Effector CD8-positive, alpha-beta T cell (primary cell): ENCODE measurements at regions not wholly inside any gene's neighbourhood (a gene's known extent, or its start where the extent isn't known, plus 50 kb on each side); places are given as distances from the start of the nearest gene placed in this dataset.
"Not testable (repeated sequence)": the region's sequence is repeated elsewhere in the genome, so short reads cannot be mapped to it uniquely, and the experiment has no call there.

Experiments used
- DNase-seq: peaks from one replicate; lab custom pipeline; 2025; lab: John Stamatoyannopoulos, UW

DNA sequence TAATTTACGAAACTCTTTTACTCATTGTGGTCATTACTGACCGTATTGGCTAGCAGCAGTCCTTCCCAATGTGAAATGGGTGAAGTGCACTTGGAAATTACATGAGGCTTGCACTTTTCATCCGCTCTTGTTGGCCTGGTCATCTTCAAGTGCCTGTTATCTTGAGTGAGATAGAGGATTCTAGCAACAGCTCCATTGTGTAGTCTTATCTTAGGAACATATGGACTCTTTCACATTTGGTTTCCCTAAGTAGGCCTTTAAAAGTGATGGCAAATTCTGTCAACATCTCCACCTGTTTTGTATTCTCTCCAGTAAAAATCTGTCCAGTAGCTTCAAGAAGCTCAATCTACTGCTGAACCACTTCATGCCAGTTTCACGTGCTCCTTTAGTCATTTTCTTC lies 114.8 kb upstream of the MARCKS start:
- DNase-seq: no peak

DNA sequence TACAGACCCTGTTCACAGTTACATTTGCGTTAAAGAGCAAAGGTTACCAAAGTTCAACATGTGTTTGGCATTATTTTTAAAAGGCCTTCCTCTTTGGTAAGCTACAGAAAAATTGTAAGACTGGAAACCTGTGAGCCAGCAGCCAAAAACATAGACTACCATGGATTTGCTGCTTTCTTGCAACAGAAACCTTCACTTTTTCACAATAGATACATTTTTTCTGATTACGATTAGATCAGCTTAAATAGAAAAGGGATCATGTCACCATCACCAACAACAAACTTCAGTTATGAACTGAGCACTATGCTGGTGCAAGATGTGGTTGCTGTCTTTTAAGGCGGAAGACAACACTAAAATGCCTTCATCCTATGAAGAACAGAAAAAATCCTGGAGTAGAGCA lies 112.3 kb upstream of the MARCKS start:
- no peak for DNase-seq

DNA sequence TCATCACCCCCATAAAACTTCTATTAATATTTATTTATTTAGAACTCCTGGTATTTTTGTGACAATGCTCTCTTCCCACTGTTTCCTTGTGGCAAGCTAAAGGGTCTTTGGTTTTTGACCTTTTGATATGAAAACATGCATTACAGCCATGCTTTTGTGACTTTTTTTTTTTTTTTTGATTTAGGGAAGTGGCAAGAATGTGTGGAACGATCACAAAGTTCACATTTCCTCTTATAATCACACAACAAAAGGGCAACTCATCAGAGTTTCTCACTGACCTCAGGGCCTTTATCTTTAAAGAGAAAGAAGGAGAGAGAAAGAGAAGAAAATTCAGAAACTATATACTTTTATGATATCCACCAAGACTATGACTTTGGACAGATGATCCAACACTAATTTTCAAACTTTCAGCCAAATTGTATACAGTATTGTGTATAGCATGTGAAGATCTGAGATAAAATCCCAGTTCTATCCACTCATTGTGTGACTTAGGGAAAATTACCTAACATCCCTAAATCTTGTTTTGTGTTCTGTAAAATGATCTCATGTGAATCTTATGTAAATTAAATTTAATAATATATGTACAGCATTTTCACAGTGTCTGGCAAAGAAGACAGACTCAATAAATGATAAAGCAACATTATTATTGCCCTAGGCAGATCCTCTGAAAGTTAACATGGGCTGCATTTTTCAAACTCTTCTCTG lies 106.8 kb upstream of the MARCKS start:
- DNase-seq: no peak

DNA sequence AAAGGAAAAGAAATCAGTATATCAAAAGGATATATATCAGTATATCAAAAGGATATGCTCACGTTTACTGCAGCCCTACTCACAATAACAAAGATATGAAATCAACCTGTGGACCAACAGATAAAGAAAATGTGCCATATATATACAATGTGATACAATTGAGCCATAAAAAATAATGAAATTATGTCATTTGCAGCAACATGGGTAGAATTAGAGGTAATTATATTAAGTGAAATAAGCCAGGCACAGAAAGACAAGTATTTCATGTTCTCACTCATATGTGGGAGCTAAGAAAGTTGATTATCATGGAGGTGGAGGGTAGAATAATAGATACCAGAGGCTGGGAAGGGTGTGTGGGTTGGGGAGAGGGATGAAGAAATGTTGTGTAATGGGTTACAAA lies 102.9 kb upstream of the MARCKS start:
- DNase-seq: no peak

DNA sequence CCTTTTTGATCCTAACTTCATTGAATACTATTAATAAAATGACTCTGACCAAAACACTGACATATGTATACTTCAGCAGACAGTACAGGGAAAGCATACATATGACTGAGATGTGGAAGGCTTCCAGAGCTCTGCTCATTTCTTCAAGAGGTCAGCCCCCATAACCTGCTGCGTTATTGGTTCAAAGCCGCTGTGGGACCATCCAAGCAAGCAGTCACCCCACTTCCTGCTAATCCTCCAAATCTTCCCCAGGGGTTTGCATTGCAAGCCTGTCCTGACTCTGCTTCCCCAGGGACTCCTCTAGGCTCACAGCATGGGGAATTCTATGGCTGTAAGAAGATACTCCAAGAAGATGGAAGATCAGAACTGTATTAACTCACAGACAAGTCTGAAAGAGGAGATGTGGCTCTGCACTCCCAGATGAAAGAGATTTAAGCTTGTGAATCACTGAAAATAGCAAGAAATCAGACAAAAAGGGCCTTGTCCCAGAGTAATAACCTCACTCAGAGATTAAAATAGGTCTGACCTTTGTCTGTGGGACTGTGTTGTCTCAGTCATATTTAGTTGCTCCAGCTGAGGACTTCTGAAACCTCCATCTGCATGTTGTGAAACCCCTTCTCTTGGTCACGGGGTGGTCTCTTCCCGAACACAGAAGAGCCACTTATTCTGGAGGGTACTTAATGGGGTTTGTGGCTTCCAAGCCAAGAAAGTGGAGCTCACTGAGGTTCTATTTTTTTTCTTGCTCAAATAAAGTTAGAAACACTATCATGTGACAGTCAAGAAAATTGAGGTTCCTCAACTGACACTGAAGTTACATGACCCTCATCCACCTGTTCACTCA lies 101.5 kb upstream of the MARCKS start:
- DNase-seq: no peak

DNA sequence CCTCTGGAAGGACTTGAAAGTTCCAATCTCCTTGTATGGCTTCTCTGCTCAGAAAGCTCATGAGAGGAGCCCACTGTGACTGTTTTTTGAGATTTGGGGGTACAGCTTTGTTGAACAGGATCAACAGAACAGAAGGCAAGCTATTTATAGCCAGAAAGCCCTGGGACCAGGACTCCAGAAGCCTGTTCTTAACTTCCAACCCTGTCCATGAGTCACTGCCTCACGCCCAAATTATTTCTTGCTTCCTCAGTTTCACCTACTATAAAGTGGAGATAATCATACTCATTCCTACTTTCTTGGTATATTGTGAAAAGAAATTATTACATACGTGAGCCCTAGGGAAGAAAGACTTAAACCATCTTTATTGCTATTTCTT lies 100.9 kb upstream of the MARCKS start:
- no peak for DNase-seq

DNA sequence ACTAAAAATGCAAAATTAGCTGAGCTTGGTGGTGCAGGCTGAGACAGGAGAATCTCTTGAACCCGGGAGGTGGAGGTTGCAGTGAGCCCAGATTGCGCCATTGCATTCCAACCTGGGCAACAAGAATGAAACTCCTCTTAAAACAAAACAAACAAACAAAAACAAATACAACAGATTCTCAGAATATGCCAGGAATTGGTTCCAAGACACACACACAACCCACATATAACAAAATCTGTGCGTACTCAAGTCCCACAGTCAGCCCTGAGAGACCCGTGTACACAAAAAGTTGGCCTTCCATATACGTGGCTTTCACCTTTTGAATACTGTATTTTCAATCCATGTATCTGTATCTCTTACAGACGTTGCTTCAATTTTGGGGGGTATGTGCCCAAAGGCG lies 98.9 kb upstream of the MARCKS start:
- no peak for DNase-seq

DNA sequence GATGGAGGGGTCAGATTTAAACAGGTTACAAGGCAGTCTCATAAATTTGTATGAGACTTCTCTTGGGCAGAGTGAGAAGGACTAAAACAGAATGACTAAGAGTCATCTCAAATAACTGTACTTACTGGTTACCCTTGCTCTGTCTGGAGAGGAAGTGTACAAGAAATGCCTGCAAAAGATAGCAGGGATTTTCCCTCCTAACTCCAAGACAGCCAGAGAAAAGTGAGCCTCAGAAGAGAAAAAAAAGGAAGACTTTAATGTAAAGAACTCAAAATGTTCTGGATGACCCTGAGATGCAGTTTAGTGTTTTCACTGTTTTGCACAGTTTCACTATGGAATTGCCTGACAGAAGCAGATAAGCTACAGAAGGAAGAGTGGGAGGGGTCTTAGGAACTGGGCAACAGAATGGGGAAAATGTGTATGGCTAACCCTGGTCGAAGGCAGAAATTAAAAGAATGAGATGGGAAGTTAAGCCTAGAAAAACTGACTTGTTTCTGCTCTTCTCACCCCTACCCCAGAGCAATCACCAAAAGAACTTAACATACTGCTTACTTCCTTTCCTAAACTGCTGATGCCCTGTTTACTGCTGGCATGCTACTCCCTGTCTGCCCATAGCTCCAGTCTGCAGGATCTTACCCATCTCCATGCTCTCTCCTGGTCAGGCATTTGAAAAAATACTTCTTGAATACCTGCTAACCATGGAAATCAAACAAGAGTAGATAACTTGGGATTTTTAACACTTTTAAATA lies 98.1 kb upstream of the MARCKS start:
- no peak for DNase-seq

DNA sequence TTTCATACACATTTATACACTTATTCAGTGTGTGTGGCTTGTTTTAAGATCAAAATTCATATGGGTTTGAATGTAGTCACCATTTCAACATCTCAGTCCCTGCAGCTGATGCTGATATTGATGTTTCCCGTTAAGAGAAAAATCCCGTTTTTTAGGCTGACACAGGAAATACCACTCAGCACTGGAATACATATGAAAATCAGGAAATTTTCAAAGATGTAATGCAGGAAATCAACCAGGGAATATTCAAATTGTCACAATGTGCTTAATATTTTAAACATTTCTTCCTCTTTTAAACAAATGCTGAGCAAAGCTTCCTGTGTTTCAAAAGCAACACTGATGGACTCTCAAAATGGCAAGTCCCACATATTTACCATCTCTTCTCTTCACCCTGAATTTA lies 94.5 kb upstream of the MARCKS start:
- DNase-seq: no peak

DNA sequence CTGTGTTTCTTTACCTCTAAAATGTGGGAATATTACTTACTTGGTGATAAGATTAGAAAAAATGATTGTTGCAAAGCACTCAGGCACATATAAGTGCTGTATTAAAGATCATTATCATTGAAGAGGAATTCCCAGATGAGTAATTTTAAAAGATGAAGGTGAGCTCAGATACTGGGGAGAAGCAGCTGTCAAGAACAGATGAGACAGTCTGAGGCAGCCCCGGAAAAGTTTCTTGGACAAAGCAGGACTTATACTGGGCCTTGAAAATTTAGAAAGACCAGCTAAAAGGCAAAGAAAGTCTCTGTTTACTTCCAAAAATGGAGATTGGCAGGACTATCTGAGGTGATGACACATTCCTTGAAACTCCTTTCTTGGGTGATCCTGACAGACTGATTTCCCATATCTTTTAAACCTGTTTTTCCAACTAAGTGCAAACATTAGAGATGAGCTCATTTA lies 93.8 kb upstream of the MARCKS start:
- DNase-seq: no peak

DNA sequence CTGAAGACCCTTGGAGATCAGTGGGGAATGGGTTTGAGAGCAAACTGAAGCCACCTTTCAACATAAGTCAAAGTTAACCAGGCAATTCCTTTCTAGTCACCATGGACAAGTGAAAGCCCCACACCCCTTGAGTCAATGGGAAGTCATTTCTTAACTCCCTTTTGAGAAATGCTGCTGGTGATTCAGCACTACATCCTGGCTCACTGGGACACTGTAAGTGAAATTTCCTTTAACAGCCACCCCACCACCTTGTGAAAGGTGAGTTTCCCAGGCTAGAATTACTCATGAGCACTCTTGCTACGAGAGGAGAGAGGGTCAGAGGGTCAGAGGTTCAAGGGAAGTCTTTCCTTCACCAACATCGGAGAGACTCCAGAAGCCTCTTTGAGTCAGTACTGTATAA lies 93.3 kb upstream of the MARCKS start:
- DNase-seq: no peak

DNA sequence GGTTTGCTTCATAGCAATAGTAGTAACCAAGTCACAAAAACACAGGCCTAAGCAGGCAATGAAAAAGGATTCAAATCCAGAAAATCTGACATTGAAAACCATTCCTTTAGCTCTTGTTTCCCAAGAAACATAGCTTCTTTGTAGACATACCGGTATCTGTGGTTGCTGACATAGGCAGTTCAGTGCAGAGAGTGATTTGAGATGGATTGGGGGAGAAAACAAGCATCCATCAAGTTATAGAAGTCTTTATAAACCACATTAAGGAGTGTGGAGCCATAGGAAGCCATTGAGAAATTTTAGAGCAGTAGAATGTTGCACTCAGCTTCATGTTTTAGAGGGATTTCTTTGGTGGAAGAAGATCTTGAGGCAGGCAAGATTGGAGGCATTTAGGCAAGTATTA lies 91.2 kb upstream of the MARCKS start:
- no peak for DNase-seq

DNA sequence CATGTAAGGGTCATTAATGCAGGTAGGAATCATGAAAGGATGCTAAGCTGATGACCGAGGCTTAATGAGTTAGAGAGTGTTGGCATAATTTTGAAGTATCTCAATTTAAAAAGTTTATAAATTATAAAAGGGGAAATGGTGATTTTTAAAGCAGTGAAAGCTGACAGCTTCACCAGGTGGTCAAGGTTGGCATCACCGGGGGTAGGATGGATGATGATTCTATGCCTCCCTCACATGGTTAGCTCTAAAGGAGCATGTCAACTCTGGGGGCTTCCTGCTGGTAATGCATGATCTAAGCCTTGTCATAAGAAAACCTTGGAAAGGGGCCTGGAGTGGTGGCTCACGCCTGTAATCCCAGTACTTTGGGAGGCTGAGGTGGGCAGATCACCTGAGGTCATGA lies 89.2 kb upstream of the MARCKS start:
- no peak for DNase-seq

DNA sequence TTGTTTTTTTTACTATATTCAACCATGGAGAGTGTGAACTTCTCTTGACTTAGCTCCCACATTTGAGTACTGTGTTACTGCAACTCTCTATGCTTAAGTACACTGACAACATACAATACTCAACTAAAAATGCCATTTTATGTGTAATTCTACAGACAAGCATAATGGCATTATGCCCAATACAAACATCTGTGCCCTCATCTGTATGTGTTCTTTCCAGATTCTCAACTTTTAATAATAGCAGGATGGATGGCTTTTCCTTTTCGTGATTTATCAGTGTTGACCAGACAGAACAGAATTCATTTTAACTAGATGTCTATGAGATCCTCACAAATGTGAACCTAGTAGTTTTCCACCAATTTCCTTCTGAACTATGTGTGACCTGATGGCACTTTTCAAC lies 84.2 kb upstream of the MARCKS start:
- DNase-seq: no peak

DNA sequence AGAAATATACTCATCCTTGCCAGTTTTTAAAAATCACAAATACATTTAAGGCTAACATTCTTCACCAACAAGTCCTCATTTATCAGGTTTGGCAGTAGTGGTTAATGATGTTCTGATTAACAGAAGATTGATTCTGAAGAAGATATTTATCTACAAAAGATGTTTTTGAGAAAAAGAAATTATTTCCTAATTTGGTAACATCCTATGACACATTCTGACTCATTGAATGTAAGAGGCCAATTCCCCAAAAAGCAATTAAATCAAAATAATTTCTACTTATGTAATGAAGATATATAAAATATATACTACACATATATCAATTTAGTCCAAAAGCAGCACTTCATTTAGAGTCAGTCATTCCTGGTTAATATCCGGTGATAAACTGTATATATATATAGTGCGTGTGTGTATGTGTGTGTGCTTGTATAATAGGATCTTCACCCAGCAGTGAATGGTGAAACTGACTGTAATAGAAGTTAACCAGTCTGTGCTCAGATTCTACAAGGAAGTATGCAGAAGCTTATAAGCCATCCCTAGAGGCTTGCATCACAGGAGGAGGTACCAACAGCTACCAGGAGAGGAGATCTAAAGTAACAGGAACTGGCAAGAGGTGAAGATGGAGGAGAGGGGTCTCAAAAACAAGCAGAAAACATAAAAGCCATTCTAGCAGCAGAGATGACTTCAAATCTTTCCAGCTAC lies 82.9 kb upstream of the MARCKS start:
- no peak for DNase-seq

DNA sequence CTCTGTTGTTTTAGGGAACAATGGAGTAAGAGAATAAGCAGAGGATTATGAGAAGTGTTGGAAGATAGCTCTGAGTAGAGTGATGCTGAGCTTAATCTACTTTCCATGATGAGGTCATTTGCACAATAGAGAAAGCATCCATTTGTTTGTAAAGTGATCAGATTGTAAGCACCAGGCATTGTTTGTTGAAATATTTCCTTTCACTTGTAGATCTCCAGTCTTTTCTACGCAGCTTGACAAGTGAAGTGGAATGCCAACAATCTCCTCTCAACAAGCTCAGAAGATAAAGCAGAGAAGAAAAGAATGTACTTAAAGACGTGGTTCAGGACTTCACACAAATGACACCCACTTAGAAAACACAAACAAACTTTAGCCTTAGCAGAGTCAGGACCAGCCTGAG lies 80.1 kb upstream of the MARCKS start:
- no peak for DNase-seq

DNA sequence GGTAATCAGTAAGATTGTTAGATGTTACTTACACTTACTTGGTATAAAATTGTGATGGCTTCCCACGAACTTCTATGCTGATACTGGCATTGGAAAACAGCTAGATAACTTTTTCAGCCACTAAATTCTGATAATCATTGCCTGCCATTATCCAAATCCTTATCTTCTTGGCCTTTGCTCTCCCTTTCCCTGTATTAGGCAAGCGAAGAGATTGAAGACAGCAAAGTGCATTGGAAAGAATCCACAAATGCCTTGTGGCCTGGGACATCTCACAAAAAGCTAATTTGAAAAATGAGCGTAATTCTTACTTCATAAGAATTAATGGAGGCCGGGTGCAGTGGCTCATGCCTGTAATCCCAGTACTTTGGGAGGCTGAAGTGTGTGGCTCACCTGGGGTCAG lies 79.5 kb upstream of the MARCKS start:
- DNase-seq: no peak

DNA sequence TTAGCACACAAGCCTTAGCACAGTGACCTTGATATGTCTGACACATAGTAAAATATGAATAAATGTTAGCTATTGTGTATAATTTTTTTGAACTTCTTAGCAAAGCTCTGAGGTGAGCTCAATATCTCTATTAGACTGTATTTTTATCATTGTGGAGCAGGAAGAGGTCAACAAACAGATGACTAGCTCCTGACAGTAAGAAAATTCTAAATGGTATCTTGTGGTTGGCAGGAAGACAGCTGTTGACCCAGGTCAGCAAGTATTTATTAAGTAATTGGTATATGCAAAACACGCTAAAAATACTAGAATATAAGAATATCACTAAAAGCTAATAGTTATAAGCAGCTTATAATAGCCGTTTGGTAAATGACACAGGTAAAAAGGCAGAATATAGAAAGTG lies 77.5 kb upstream of the MARCKS start:
- DNase-seq: no peak

DNA sequence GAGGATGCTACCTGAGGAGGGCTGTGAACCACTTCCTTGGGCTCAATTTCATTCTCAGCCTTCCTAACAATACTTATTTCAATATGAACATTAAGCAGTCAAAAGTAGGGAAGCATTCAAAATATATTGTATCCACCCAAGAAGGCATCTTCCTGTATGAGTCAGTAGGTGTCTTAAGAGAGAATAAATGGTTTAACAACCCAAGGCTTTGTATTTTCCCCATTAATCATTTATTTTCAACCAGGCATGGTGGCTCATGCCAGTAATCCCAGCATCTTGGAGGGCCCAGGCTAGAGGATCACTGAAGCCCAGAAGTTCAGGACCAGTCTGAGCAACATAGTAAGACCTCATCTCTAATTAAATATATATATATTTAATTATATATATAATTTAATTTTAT lies 74.5 kb upstream of the MARCKS start:
- no peak for DNase-seq

DNA sequence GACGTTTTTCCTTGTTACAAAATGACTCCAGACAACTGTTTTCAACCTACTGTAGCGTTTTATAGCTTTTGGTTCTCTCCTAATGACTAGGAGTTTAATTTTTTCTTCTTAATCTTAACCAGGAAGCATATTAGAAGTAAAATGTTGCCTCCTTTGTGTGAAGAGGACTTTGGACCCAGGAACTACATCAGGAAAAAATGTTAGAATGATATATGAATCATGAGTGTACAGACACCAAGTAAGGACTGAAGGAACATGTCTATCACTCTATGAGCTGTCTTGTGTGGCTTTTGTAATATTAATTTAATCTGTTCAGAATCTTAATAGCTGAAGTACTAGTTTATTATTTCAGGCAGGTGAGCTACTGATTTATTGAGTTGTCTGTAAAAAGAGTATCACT lies 71.0 kb upstream of the MARCKS start:
- DNase-seq: no peak

DNA sequence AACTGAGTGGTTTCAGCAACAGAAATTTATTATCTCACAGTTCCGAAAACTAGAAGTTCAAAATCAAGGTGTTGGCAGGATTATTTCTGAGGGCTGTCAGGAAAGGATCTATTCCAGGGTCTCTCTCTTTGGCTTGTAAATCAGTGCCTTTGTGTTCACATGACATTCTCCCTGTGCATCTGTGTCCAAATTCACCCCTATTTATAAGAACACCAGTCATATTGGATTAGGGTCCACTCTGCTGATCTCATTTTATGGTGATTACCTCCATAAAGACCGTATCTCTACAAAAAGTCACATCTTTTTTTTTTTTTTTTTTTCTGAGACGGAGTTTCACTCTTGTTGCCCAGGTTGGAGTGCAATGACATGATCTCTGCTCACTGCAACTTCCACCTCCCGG lies 68.6 kb upstream of the MARCKS start:
- no peak for DNase-seq

DNA sequence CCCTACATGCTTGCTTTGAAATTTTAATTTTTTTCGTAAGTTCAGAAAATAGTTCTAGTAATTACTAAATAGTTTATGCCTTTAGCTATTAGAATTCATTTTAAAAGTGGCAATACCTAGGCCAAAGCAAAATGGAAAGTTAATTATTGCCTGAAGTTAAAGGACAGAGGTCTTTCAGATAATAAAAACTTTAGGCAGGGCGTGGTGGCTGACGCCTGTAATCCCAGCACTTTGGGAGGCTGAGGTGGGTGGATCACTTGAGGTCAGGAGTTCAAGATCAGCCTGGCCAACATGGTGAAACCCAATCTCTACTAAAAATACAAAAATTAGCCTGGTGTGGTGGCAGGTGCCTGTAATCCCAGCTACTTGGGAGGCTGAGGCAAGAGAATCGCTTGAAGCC lies 65.9 kb upstream of the MARCKS start:
- not testable (repeated sequence) for DNase-seq
